HEK293 (cell line): ENCODE measurements at regions not wholly inside any gene's neighbourhood (a gene's known extent, or its start where the extent isn't known, plus 50 kb on each side); places are given as distances from the start of the nearest gene placed in this dataset.

Experiments
- CTCF ChIA-PET: fragments of 350-600 bp; formaldehyde crosslinking; extraction: SDS; loops from one replicate; lab custom pipeline; 2021; ENCODE audit warnings: antibody characterized with exemption; lab: Yijun Ruan, JAX
- POLR2A ChIA-PET: fragments of 300-600 bp; formaldehyde crosslinking; extraction: SDS; loops from one replicate; lab custom pipeline; 2020; ENCODE audit warnings: antibody characterized with exemption, inconsistent platforms; lab: Yijun Ruan, JAX
- H3K27ac ChIP-seq: fragments of 200-500 bp; sonication (Bioruptor generic); 2 replicates; pipeline ENCODE4 v1.5.1; 2014; ENCODE audit warnings: low read depth, low read length, control low read depth, inconsistent platforms; ENCODE audit errors: extremely low read depth
- H3K36me3 ChIP-seq, 2 experiments: fragments of 200-500 bp in 1 of 2; sonication (Bioruptor generic) in 1 of 2; 1 replicate in 1 of 2; 2 replicates in 1 of 2; pipeline ENCODE4 v1.5.1; 2014 to 2017; ENCODE audit warnings: inconsistent platforms in 2 of 2, low read length in 2 of 2; ENCODE audit not compliant: control insufficient read depth in 2 of 2, insufficient read depth in 1 of 2
- H3K4me1 ChIP-seq: fragments of 200-500 bp; sonication (Bioruptor generic); 2 replicates; pipeline ENCODE4 v1.5.1; 2014; ENCODE audit warnings: mild to moderate bottlenecking, low read length, inconsistent platforms; ENCODE audit not compliant: control insufficient read depth, insufficient read depth
- H3K4me3 ChIP-seq: 2 replicates; pipeline ENCODE4 v1.5.1; 2011; ENCODE audit warnings: low read depth, mild to moderate bottlenecking, control low read depth, low read length, moderate library complexity
- H3K9me3 ChIP-seq: fragments of 200-500 bp; sonication (Bioruptor generic); 2 replicates; pipeline ENCODE4 v1.5.1; 2014; ENCODE audit warnings: low read depth, low read length, inconsistent platforms; ENCODE audit not compliant: control insufficient read depth, insufficient read depth
- BCL11B ChIP-seq: fragments of 450-650 bp; formaldehyde crosslinking; IDR thresholded peaks from 2 replicates; pipeline ENCODE4 v1.5.1; 2016; ENCODE audit warnings: low read depth, missing biosample characterization, missing genetic modification characterization
- EGR2 ChIP-seq: fragments of 450-650 bp; formaldehyde crosslinking; IDR thresholded peaks from 2 replicates; pipeline ENCODE4 v1.5.1; 2016; ENCODE audit warnings: low read depth, missing biosample characterization, missing genetic modification characterization
- GLIS2 ChIP-seq: fragments of 450-650 bp; formaldehyde crosslinking; IDR thresholded peaks from 2 replicates; pipeline ENCODE4 v1.5.1; 2016; ENCODE audit warnings: missing biosample characterization, missing genetic modification characterization
- IKZF3 ChIP-seq: fragments of 450-650 bp; IDR thresholded peaks from 2 replicates; pipeline ENCODE4 v1.5.0; 2018; ENCODE audit warnings: missing biosample characterization, mild to moderate bottlenecking, missing genetic modification characterization, moderate library complexity
- KLF16 ChIP-seq: fragments of 450-650 bp; formaldehyde crosslinking; IDR thresholded peaks from 2 replicates; pipeline ENCODE4 v1.5.1; 2017; ENCODE audit warnings: missing biosample characterization, missing genetic modification characterization
- OVOL3 ChIP-seq: fragments of 450-650 bp; formaldehyde crosslinking; IDR thresholded peaks from 2 replicates; pipeline ENCODE4 v1.5.1; 2016; ENCODE audit warnings: missing biosample characterization, missing genetic modification characterization
- RBAK ChIP-seq: fragments of 450-650 bp; formaldehyde crosslinking; IDR thresholded peaks from 2 replicates; pipeline ENCODE4 v1.5.1; 2016; ENCODE audit warnings: missing biosample characterization, missing genetic modification characterization
- SCRT1 ChIP-seq: fragments of 450-650 bp; formaldehyde crosslinking; IDR thresholded peaks from 2 replicates; pipeline ENCODE4 v1.5.1; 2016; ENCODE audit warnings: missing biosample characterization, missing genetic modification characterization, borderline replicate concordance
- SETDB1 ChIP-seq: IDR thresholded peaks from one replicate; pipeline ENCODE4 v1.6.1; 2017; ENCODE audit warnings: mild to moderate bottlenecking, low read length, moderate library complexity, mixed read lengths; ENCODE audit not compliant: insufficient read length
- TSHZ1 ChIP-seq: fragments of 450-650 bp; formaldehyde crosslinking; IDR thresholded peaks from 2 replicates; pipeline ENCODE4 v1.5.1; 2016; ENCODE audit warnings: missing biosample characterization, missing genetic modification characterization, borderline replicate concordance
- WT1 ChIP-seq: fragments of 450-650 bp; formaldehyde crosslinking; IDR thresholded peaks from 2 replicates; pipeline ENCODE4 v1.5.1; 2016; ENCODE audit warnings: missing biosample characterization, missing genetic modification characterization
- YY2 ChIP-seq: fragments of 450-650 bp; formaldehyde crosslinking; IDR thresholded peaks from 2 replicates; pipeline ENCODE4 v1.5.1; 2016; ENCODE audit warnings: missing biosample characterization, missing genetic modification characterization
- ZBTB8A ChIP-seq: fragments of 450-650 bp; formaldehyde crosslinking; IDR thresholded peaks from 2 replicates; pipeline ENCODE4 v1.5.1; 2016; ENCODE audit warnings: missing biosample characterization, missing genetic modification characterization
- ZFP3 ChIP-seq: fragments of 450-650 bp; formaldehyde crosslinking; IDR thresholded peaks from 2 replicates; pipeline ENCODE4 v1.5.1; 2016; ENCODE audit warnings: low read depth, missing biosample characterization, missing genetic modification characterization
- ZNF174 ChIP-seq: fragments of 450-650 bp; formaldehyde crosslinking; IDR thresholded peaks from 2 replicates; pipeline ENCODE4 v1.5.0; 2017; ENCODE audit warnings: missing biosample characterization, mild to moderate bottlenecking, missing genetic modification characterization
- ZNF184 ChIP-seq: fragments of 450-650 bp; IDR thresholded peaks from 2 replicates; pipeline ENCODE4 v1.5.1; 2018; ENCODE audit warnings: missing biosample characterization, mild to moderate bottlenecking, missing genetic modification characterization
- ZNF266 ChIP-seq: fragments of 450-650 bp; formaldehyde crosslinking; IDR thresholded peaks from 2 replicates; pipeline ENCODE4 v1.5.1; 2016; ENCODE audit warnings: missing biosample characterization, missing genetic modification characterization, low read depth
- ZNF274 ChIP-seq, 2 experiments: fragments of 200-500 bp in 1 of 2; fragments of 450-650 bp in 1 of 2; sonication (Bioruptor generic) in 1 of 2; formaldehyde crosslinking in 1 of 2; IDR thresholded peaks; 2 replicates each; pipeline versions ENCODE4 v1.5.1 to v1.6.1; 2014 to 2016; ENCODE audit warnings: borderline replicate concordance in 1 of 2, inconsistent platforms in 1 of 2, low read length in 1 of 2, missing biosample characterization in 1 of 2, missing genetic modification characterization in 1 of 2
- ZNF302 ChIP-seq: fragments of 450-650 bp; formaldehyde crosslinking; IDR thresholded peaks from 2 replicates; pipeline ENCODE4 v1.5.1; 2016; ENCODE audit warnings: missing biosample characterization, missing genetic modification characterization, low read depth
- ZNF311 ChIP-seq: fragments of 450-650 bp; formaldehyde crosslinking; IDR thresholded peaks from 2 replicates; pipeline ENCODE4 v1.5.1; 2017; ENCODE audit warnings: missing biosample characterization, missing genetic modification characterization, borderline replicate concordance
- ZNF335 ChIP-seq: fragments of 450-650 bp; formaldehyde crosslinking; conservative IDR thresholded peaks from 2 replicates; pipeline ENCODE4 v1.5.1; 2016; ENCODE audit warnings: missing biosample characterization, missing genetic modification characterization
- ZNF354C ChIP-seq: fragments of 450-650 bp; formaldehyde crosslinking; IDR thresholded peaks from 2 replicates; pipeline ENCODE4 v1.5.1; 2016; ENCODE audit warnings: missing biosample characterization, missing genetic modification characterization, low read depth, borderline replicate concordance
- ZNF37A ChIP-seq: fragments of 450-650 bp; IDR thresholded peaks from 2 replicates; pipeline ENCODE4 v1.5.1; 2018; ENCODE audit warnings: missing biosample characterization, missing genetic modification characterization
- ZNF473 ChIP-seq: fragments of 450-650 bp; formaldehyde crosslinking; IDR thresholded peaks from 2 replicates; pipeline ENCODE4 v1.5.1; 2017; ENCODE audit warnings: missing biosample characterization, missing genetic modification characterization
- ZNF521 ChIP-seq: fragments of 450-650 bp; formaldehyde crosslinking; IDR thresholded peaks from 2 replicates; pipeline ENCODE4 v1.5.1; 2017; ENCODE audit warnings: missing biosample characterization, mild to moderate bottlenecking, missing genetic modification characterization
- ZNF544 ChIP-seq: fragments of 450-650 bp; formaldehyde crosslinking; IDR thresholded peaks from 2 replicates; pipeline ENCODE4 v1.5.0; 2017; ENCODE audit warnings: missing biosample characterization, missing genetic modification characterization
- ZNF558 ChIP-seq: fragments of 450-650 bp; formaldehyde crosslinking; IDR thresholded peaks from 2 replicates; pipeline ENCODE4 v1.5.1; 2016; ENCODE audit warnings: missing biosample characterization, missing genetic modification characterization
- ZNF560 ChIP-seq: fragments of 450-650 bp; formaldehyde crosslinking; IDR thresholded peaks from 2 replicates; pipeline ENCODE4 v1.5.1; 2017; ENCODE audit warnings: missing biosample characterization, missing genetic modification characterization, borderline replicate concordance
- ZNF585B ChIP-seq: fragments of 450-650 bp; formaldehyde crosslinking; IDR thresholded peaks from 2 replicates; pipeline ENCODE4 v1.5.1; 2016; ENCODE audit warnings: missing biosample characterization, missing genetic modification characterization
- ZNF621 ChIP-seq: fragments of 450-650 bp; formaldehyde crosslinking; IDR thresholded peaks from 2 replicates; pipeline ENCODE4 v1.5.1; 2017; ENCODE audit warnings: missing biosample characterization, missing genetic modification characterization
- ZNF660 ChIP-seq: fragments of 450-650 bp; IDR thresholded peaks from 2 replicates; pipeline ENCODE4 v1.5.1; 2018; ENCODE audit warnings: missing biosample characterization, mild to moderate bottlenecking, missing genetic modification characterization
- ZNF701 ChIP-seq: fragments of 450-650 bp; formaldehyde crosslinking; IDR thresholded peaks from 2 replicates; pipeline ENCODE4 v1.5.1; 2016; ENCODE audit warnings: missing biosample characterization, missing genetic modification characterization
- ZNF843 ChIP-seq: fragments of 450-650 bp; formaldehyde crosslinking; IDR thresholded peaks from 2 replicates; pipeline ENCODE4 v1.5.1; 2016; ENCODE audit warnings: missing biosample characterization, missing genetic modification characterization
- ZSCAN4 ChIP-seq: fragments of 450-650 bp; formaldehyde crosslinking; IDR thresholded peaks from 2 replicates; pipeline ENCODE4 v1.5.1; 2017; ENCODE audit warnings: missing biosample characterization, missing genetic modification characterization

- H3K36me3 ChIP-seq, result no peaks in the 10 kb centered on the region
- no peak overlapping the region for H3K4me3 ChIP-seq
- H3K27ac ChIP-seq, result no peak overlapping the region
- no peaks in the 10 kb centered on the region for H3K4me1 ChIP-seq
- CTCF ChIA-PET, result no interaction called here
- TF ChIP-seq TSHZ1 (tag by site-specific recombination), result no peak
- no peak for TF ChIP-seq ZNF174 (tag by site-specific recombination)
- TF ChIP-seq ZNF560 (tag by site-specific recombination), result no peak
- no peak for TF ChIP-seq OVOL3 (tag by site-specific recombination)
- no peak for TF ChIP-seq GLIS2 (tag by site-specific recombination)
- TF ChIP-seq ZNF701 (tag by site-specific recombination), result no peak
- no peak for TF ChIP-seq ZNF311 (tag by site-specific recombination)
- no peak for TF ChIP-seq SCRT1 (tag by site-specific recombination)
- no peak for TF ChIP-seq ZNF184 (tag by site-specific recombination)
- no peak for TF ChIP-seq BCL11B (tag by site-specific recombination)
- no peak for TF ChIP-seq ZSCAN4 (tag by site-specific recombination)
- no peak for TF ChIP-seq ZNF621 (tag by site-specific recombination)
- TF ChIP-seq EGR2 (tag by site-specific recombination), result no peak
- no peak for TF ChIP-seq ZNF354C (tag by site-specific recombination)
- no peak for TF ChIP-seq ZNF274 (IDR thresholded peaks at IDR 0.05; ENCODE audit: low read length)
- no peak for TF ChIP-seq ZNF274 (tag by site-specific recombination; IDR thresholded peaks at IDR 0.05; ENCODE audit: borderline replicate concordance)
- TF ChIP-seq ZBTB8A, result no peak
- TF ChIP-seq ZNF335 (tag by site-specific recombination), result no peak
- TF ChIP-seq RBAK (tag by site-specific recombination), result no peak
- H3K9me3 ChIP-seq, result no peaks in the 10 kb centered on the region
- POLR2A ChIA-PET, result no interaction called here
Measured at GRCh38 chr6:170062915-170063241, 228.0 kb downstream of the DLL1 start.

DNA sequence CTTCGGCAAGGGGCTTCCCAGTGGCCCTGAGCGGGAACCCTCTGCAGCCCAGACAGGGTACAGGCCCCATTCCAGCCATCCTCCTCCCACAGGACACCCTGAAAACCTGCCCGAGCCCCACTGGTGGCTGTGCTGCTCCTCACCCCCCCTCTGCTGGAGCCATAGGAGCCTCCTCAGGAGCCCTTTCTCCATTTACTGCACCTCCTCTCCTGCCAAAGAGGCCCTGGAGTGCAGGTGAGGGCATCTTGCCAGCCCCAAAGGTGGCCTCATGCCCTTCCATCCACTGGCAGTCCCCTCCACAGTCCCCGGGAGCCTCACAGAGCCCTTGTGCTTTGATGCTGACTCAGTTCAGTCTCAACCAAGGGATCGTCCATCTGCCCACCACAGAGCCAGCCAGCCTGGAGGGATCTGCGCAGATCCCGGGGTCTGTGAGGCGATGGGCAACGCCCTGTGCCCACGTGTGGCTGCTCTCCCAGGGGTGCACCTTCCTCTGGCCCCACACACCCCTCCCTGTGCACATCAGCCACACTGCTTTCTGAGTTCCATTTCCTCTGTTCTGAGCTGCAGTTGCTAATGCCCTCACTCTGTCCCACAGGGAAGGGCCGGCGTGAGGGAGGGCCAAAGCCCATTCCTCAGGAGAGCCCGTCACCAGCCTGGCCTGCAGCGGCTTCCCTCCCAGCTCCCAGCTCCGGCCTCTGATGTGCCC lies 228.5 kb downstream of the DLL1 start:
- no peaks in the 10 kb centered on the region for H3K9me3 ChIP-seq
- POLR2A ChIA-PET, result no interaction called here
- H3K36me3 ChIP-seq, result no peaks in the 10 kb centered on the region
- H3K4me1 ChIP-seq, result no peaks in the 10 kb centered on the region
- H3K27ac ChIP-seq, result no peak overlapping the region
- CTCF ChIA-PET, result interaction anchor here (0.7 kb wide), 1 partner anchor 434 kb away, joined by 3 read pairs; no protein-coding TSS in a partner anchor
- no peak overlapping the region for H3K4me3 ChIP-seq
- TF ChIP-seq ZFP3 (tag by site-specific recombination), result no peak
- no peak for TF ChIP-seq KLF16 (tag by site-specific recombination)
- TF ChIP-seq ZNF560 (tag by site-specific recombination), result no peak
- no peak for TF ChIP-seq ZNF521 (tag by site-specific recombination)
- no peak for TF ChIP-seq ZNF266 (tag by site-specific recombination)
- TF ChIP-seq ZNF585B (tag by site-specific recombination), result no peak
- TF ChIP-seq IKZF3 (tag by site-specific recombination), result no peak
- no peak for TF ChIP-seq ZNF302 (tag by site-specific recombination)
- TF ChIP-seq ZNF37A (tag by site-specific recombination), result no peak
- TF ChIP-seq ZNF473 (tag by site-specific recombination), result no peak
- no peak for TF ChIP-seq SETDB1
- no peak for TF ChIP-seq ZNF544 (tag by site-specific recombination)
- no peak for TF ChIP-seq ZNF558 (tag by site-specific recombination)
- TF ChIP-seq ZNF660 (tag by site-specific recombination), result no peak
- no peak for TF ChIP-seq ZNF843 (tag by site-specific recombination)
- no peak for TF ChIP-seq YY2
- no peak for TF ChIP-seq WT1
